HCT116 (cell line): ENCODE measurements at regions not wholly inside any gene's neighbourhood (a gene's known extent, or its start where the extent isn't known, plus 50 kb on each side); places are given as distances from the start of the nearest gene placed in this dataset.

Experiments
- ATAC-seq: fragments of 200-7000 bp; cut with Tn5 transposase; 2 replicates; pipeline ENCODE4 v1.9.1; 2020; ENCODE audit warnings: mild to moderate bottlenecking, moderate library complexity
- BruUV-seq: library from RNA; stranded (reverse); fragments of 400-500 nt; replicated peaks from 2 replicates; lab custom pipeline; 2021; lab: Mats Ljungman, UMichigan
- CTCF ChIA-PET: fragments of 300-600 bp; sonication (Branson Sonifier 250); formaldehyde crosslinking; loops from one replicate; lab custom pipeline; 2021; ENCODE audit warnings: antibody characterized with exemption; lab: Charles Lee
- POLR2A ChIA-PET: fragments of 300-600, 350-600 bp; sonication (Branson Sonifier 250); formaldehyde crosslinking; loops from one replicate; lab custom pipeline; 2021; ENCODE audit warnings: antibody characterized with exemption; lab: Charles Lee
- RAD21 ChIA-PET, 2 experiments: fragments of 300-600 bp; sonication (Branson Sonifier 250); formaldehyde crosslinking; loops; one replicate each; lab custom pipeline; 2023; ENCODE audit warnings: low total read pairs in 2 of 2; ENCODE audit not compliant: uncharacterized antibody in 2 of 2, unreplicated experiment in 2 of 2, low non-redundant PET in 1 of 2; lab: Charles Lee
- DNase-seq: peaks from one replicate; pipeline ENCODE4 v3.0.0-alpha.2; 2010; ENCODE audit warnings: low read depth, low spot score
- H2AFZ ChIP-seq: fragments of 200-600 bp; shearing (Covaris generic), sonication (generic); 2 replicates; pipeline ENCODE4 v1.6.1; 2017; ENCODE audit warnings: low read depth, mixed run types, mixed read lengths, antibody characterized with exemption, low read length; ENCODE audit not compliant: poor library complexity, severe bottlenecking
- H3K27ac ChIP-seq: 2 replicates; pipeline ENCODE4 v1.5.1; 2012; ENCODE audit warnings: low read depth, low read length
- H3K27me3 ChIP-seq: fragments of 200-600 bp; sonication (generic); 2 replicates; pipeline ENCODE4 v1.6.1; 2016; ENCODE audit warnings: mixed run types, low read length, mixed read lengths; ENCODE audit not compliant: insufficient read depth
- H3K36me3 ChIP-seq, 2 experiments: fragments of 200-500 bp in 1 of 2; fragments of 200-600 bp in 1 of 2; sonication (Bioruptor generic) in 1 of 2; sonication (generic) in 1 of 2; 2 replicates each; pipeline versions ENCODE4 v1.5.1 to v1.6.1; 2014 to 2016; ENCODE audit warnings: low read length in 2 of 2, inconsistent platforms in 1 of 2, mixed read lengths in 1 of 2, mixed run types in 1 of 2; ENCODE audit not compliant: insufficient read depth in 2 of 2, control insufficient read depth in 1 of 2
- H3K4me1 ChIP-seq, 2 experiments: fragments of 200-600 bp in 1 of 2; sonication (generic) in 1 of 2; 2 replicates each; pipeline versions ENCODE4 v1.5.1 to v1.6.1; 2012 to 2017; ENCODE audit warnings: low read length in 2 of 2, inconsistent platforms in 1 of 2, mild to moderate bottlenecking in 1 of 2, mixed read lengths in 1 of 2, mixed run types in 1 of 2, moderate library complexity in 1 of 2; ENCODE audit not compliant: insufficient read depth in 2 of 2, control insufficient read depth in 1 of 2
- H3K4me2 ChIP-seq: fragments of 200-600 bp; sonication (generic); 2 replicates; pipeline ENCODE4 v1.6.1; 2017; ENCODE audit warnings: mixed run types, low read length, mixed read lengths
- H3K4me3 ChIP-seq, 2 experiments: fragments of 200-600 bp in 1 of 2; sonication (generic) in 1 of 2; replicated peaks in 1 of 2; 2 replicates each; pipeline ENCODE4 v1.5.1; 2011 to 2016; ENCODE audit warnings: low read length in 2 of 2, control low read depth in 1 of 2, low read depth in 1 of 2, mild to moderate bottlenecking in 1 of 2, mixed read lengths in 1 of 2, mixed run types in 1 of 2
- H3K79me2 ChIP-seq: fragments of 200-600 bp; sonication (generic); 2 replicates; pipeline ENCODE4 v1.6.1; 2017; ENCODE audit warnings: mild to moderate bottlenecking, mixed run types, low read length, moderate library complexity, mixed read lengths; ENCODE audit not compliant: insufficient read depth
- H3K9ac ChIP-seq: fragments of 200-600 bp; sonication (generic); 2 replicates; pipeline ENCODE4 v1.6.1; 2016; ENCODE audit warnings: low read length, mixed read lengths
- H3K9me2 ChIP-seq: fragments of 200-600 bp; sonication (generic), shearing (Covaris generic); 2 replicates; pipeline ENCODE4 v1.6.1; 2017; ENCODE audit warnings: mixed run types, mild to moderate bottlenecking, moderate library complexity; ENCODE audit not compliant: insufficient read depth
- H3K9me3 ChIP-seq, 2 experiments: fragments of 200-500 bp in 1 of 2; fragments of 200-600 bp in 1 of 2; sonication (Bioruptor generic) in 1 of 2; sonication (generic) in 1 of 2; 2 replicates each; pipeline ENCODE4 v1.6.1; 2014 to 2017; ENCODE audit warnings: low read length in 2 of 2, mixed read lengths in 2 of 2, inconsistent platforms in 1 of 2, low read depth in 1 of 2, mild to moderate bottlenecking in 1 of 2, mixed run types in 1 of 2, moderate library complexity in 1 of 2; ENCODE audit not compliant: control insufficient read depth in 1 of 2, insufficient read depth in 1 of 2
- H4K20me1 ChIP-seq: fragments of 200-600 bp; sonication (generic), shearing (Covaris generic); 2 replicates; pipeline ENCODE4 v1.6.1; 2017; ENCODE audit warnings: mixed run types, mild to moderate bottlenecking, moderate library complexity; ENCODE audit not compliant: insufficient read depth
- CBX3 ChIP-seq: IDR thresholded peaks from 2 replicates; pipeline ENCODE4 v1.6.1; 2012; ENCODE audit warnings: low read depth
- EZH2 ChIP-seq: fragments of 200-600 bp; sonication (generic); IDR thresholded peaks from 2 replicates; pipeline ENCODE4 v1.6.1; 2017; ENCODE audit warnings: antibody characterized with exemption, mixed run types
- FOSL1 ChIP-seq: IDR thresholded peaks from 2 replicates; pipeline ENCODE4 v1.6.1; 2012; ENCODE audit warnings: low read depth
- JUND ChIP-seq: IDR thresholded peaks from 2 replicates; pipeline ENCODE4 v1.6.1; 2012
- POLR2A ChIP-seq: IDR thresholded peaks from 2 replicates; pipeline ENCODE4 v1.7.0; 2011; ENCODE audit warnings: borderline replicate concordance; ENCODE audit not compliant: insufficient read depth, insufficient read length; ENCODE audit errors: extremely low read depth
- POLR2AphosphoS5 ChIP-seq: IDR thresholded peaks from 2 replicates; pipeline ENCODE4 v1.6.1; 2011; ENCODE audit warnings: mild to moderate bottlenecking, low read depth, low read length, moderate library complexity
- RAD21 ChIP-seq: IDR thresholded peaks from 2 replicates; pipeline ENCODE4 v1.6.1; 2012; ENCODE audit warnings: low read depth, mild to moderate bottlenecking
- SIN3A ChIP-seq: IDR thresholded peaks from 2 replicates; pipeline ENCODE4 v1.6.1; 2012; ENCODE audit warnings: low read depth
- SP1 ChIP-seq: IDR thresholded peaks from 2 replicates; pipeline ENCODE4 v1.6.1; 2012; ENCODE audit warnings: low read depth
- SRF ChIP-seq: IDR thresholded peaks from 2 replicates; pipeline ENCODE4 v1.6.1; 2012; ENCODE audit warnings: low read depth
- TCF7L2 ChIP-seq: IDR thresholded peaks from 2 replicates; pipeline ENCODE4 v1.7.0; 2011; ENCODE audit warnings: borderline replicate concordance, inconsistent platforms; ENCODE audit not compliant: insufficient read depth, insufficient read length; ENCODE audit errors: extremely low read depth
- YY1 ChIP-seq: IDR thresholded peaks from 2 replicates; pipeline ENCODE4 v1.6.1; 2011; ENCODE audit warnings: low read length, low read depth, moderate library complexity, mild to moderate bottlenecking; ENCODE audit not compliant: insufficient replicate concordance; ENCODE audit errors: extremely low read depth
- ZFX ChIP-seq: fragments of 450-650 bp; IDR thresholded peaks from 2 replicates; pipeline ENCODE4 v1.6.1; 2017
- ZNF274 ChIP-seq: fragments of 200-500 bp; sonication (Bioruptor generic); IDR thresholded peaks from 2 replicates; pipeline ENCODE4 v1.6.1; 2014; ENCODE audit warnings: mild to moderate bottlenecking, low read depth, low read length, inconsistent platforms
- intact Hi-C: fragments of 100-400 bp; cut with micrococcal nuclease; formaldehyde crosslinking; loops from 2 replicates; pipeline ENCODE4 v1.10.0; 2022
- TF ChIP-seq, protein P1 (sequence below): IDR thresholded peaks from 2 replicates; pipeline ENCODE4 v1.6.1; 2011; ENCODE audit warnings: mild to moderate bottlenecking, low read length, moderate library complexity; ENCODE audit not compliant: insufficient replicate concordance; ENCODE audit errors: extremely low read depth
- TF ChIP-seq, protein P2 (sequence below): IDR thresholded peaks from 2 replicates; pipeline ENCODE4 v1.6.1; 2012; ENCODE audit warnings: low read depth
- TF ChIP-seq, protein P3 (sequence below): IDR thresholded peaks from 2 replicates; pipeline ENCODE4 v1.6.1; 2012

- CTCF ChIA-PET: no interaction called here
- Histone ChIP-seq H3K27me3 (peaks cover 28% of the 10 kb centered on the region), H3K9me3 (no peaks in the 10 kb centered on the region), H3K9me2 (no peaks in the 10 kb centered on the region), H2AFZ (no peak overlapping the region), H3K36me3 (no peaks in the 10 kb centered on the region), H3K4me1 (no peaks in the 10 kb centered on the region), H3K4me3 (no peak overlapping the region), H3K4me2 (no peak overlapping the region), H3K27ac (no peak overlapping the region), H3K79me2 (no peaks in the 10 kb centered on the region), H4K20me1 (no peaks in the 10 kb centered on the region), H3K9ac (no peak overlapping the region)
- RAD21 ChIA-PET: no interaction called here
- intact Hi-C loops: no loop called here
- TF ChIP-seq SIN3A: no peak
- TF ChIP-seq SRF: no peak
- no peak for TF ChIP-seq RAD21
- TF ChIP-seq FOSL1: no peak
- no peak for TF ChIP-seq EZH2
- no peak for TF ChIP-seq YY1
- TF ChIP-seq SP1: no peak
- TF ChIP-seq ZFX: no peak
- TF ChIP-seq, protein P1, sequence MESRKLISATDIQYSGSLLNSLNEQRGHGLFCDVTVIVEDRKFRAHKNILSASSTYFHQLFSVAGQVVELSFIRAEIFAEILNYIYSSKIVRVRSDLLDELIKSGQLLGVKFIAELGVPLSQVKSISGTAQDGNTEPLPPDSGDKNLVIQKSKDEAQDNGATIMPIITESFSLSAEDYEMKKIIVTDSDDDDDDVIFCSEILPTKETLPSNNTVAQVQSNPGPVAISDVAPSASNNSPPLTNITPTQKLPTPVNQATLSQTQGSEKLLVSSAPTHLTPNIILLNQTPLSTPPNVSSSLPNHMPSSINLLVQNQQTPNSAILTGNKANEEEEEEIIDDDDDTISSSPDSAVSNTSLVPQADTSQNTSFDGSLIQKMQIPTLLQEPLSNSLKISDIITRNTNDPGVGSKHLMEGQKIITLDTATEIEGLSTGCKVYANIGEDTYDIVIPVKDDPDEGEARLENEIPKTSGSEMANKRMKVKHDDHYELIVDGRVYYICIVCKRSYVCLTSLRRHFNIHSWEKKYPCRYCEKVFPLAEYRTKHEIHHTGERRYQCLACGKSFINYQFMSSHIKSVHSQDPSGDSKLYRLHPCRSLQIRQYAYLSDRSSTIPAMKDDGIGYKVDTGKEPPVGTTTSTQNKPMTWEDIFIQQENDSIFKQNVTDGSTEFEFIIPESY: no peak
- no peak for TF ChIP-seq ZNF274
- TF ChIP-seq TCF7L2: no peak
- TF ChIP-seq, protein P2, sequence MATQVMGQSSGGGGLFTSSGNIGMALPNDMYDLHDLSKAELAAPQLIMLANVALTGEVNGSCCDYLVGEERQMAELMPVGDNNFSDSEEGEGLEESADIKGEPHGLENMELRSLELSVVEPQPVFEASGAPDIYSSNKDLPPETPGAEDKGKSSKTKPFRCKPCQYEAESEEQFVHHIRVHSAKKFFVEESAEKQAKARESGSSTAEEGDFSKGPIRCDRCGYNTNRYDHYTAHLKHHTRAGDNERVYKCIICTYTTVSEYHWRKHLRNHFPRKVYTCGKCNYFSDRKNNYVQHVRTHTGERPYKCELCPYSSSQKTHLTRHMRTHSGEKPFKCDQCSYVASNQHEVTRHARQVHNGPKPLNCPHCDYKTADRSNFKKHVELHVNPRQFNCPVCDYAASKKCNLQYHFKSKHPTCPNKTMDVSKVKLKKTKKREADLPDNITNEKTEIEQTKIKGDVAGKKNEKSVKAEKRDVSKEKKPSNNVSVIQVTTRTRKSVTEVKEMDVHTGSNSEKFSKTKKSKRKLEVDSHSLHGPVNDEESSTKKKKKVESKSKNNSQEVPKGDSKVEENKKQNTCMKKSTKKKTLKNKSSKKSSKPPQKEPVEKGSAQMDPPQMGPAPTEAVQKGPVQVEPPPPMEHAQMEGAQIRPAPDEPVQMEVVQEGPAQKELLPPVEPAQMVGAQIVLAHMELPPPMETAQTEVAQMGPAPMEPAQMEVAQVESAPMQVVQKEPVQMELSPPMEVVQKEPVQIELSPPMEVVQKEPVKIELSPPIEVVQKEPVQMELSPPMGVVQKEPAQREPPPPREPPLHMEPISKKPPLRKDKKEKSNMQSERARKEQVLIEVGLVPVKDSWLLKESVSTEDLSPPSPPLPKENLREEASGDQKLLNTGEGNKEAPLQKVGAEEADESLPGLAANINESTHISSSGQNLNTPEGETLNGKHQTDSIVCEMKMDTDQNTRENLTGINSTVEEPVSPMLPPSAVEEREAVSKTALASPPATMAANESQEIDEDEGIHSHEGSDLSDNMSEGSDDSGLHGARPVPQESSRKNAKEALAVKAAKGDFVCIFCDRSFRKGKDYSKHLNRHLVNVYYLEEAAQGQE: no peak
- TF ChIP-seq, protein P3, sequence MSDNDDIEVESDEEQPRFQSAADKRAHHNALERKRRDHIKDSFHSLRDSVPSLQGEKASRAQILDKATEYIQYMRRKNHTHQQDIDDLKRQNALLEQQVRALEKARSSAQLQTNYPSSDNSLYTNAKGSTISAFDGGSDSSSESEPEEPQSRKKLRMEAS: no peak
- no peak for TF ChIP-seq CBX3
- no peak for TF ChIP-seq POLR2AphosphoS5
- no peak for TF ChIP-seq JUND
- TF ChIP-seq POLR2A: no peak
- POLR2A ChIA-PET: no interaction called here
- ATAC-seq (no peak), DNase-seq (no peak)
- no TSS peak for BruUV-seq
Measured at GRCh38 chr16:50906454-50906853, 164.6 kb downstream of the CYLD start.
